ENCODE measurements at regions not wholly inside any gene's neighbourhood (a gene's known extent, or its start where the extent isn't known, plus 50 kb on each side); places are given as distances from the start of the nearest gene placed in this dataset.

DNA sequence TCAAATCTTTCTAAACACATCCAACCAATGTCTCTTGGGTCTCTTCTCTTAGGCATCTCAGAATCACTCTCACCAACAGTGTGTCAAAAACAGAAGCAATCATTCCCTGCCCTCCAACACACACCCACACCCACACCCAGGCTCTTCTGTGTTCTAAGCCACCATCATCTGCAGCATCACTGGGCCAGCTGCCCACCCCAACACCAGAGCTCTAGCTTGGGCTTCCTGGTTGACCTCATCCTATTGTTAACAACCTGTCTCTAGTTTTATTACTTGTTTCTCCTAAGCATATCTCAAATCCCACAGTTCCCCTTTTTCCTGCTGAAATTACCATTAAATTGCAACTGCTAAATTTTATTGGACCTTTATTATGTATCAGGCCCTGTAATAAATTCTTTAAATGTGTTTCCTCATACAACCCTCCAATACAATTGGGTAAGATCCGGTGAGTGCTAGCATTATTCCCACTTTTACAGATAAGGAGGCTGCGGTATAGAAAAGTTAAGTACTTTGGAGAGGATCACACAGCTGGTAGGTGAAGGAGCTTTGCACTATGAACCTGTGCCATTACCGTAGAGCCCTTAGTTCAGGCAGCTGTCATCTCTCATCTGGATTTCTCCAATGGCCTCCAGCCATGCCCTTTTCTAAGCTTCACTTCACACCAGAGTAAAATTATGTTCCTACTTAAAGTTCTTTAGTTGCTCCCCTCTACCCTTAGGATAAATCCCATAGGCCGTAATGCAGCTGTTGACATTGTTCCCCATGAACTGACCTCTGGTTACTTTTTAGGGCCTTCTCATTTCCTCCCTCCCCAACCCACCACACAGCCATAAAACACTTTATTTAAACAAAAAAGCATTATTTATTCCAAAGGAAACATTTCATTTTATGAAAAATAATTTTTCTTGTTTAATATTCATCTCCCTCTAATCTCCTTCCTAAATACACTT lies 227.7 kb downstream of the B3GLCT start:
- no peak overlapping the region for H3K9ac ChIP-seq (ENCODE audit: low read depth, low read length, poor library complexity, severe bottlenecking)
- H3K4me1 ChIP-seq (ENCODE audit: insufficient read depth, low read length, poor library complexity, severe bottlenecking), result peaks cover 5% of the 10 kb centered on the region
- no peaks in the 10 kb centered on the region for H3K9me3 ChIP-seq (ENCODE audit: insufficient read depth, low read depth, low read length)
- no peaks in the 10 kb centered on the region for H3K27me3 ChIP-seq (ENCODE audit: insufficient read depth, low read length, poor library complexity, severe bottlenecking)
- no peaks in the 10 kb centered on the region for H3K79me2 ChIP-seq (ENCODE audit: insufficient read depth, low read length)
- no peaks in the 10 kb centered on the region for H4K20me1 ChIP-seq (ENCODE audit: insufficient read depth, low read length, poor library complexity, severe bottlenecking)
- TF ChIP-seq EZH2phosphoT487 (IDR thresholded peaks at IDR 0.05; ENCODE audit: borderline replicate concordance), result no peak
- TF ChIP-seq, protein P1, sequence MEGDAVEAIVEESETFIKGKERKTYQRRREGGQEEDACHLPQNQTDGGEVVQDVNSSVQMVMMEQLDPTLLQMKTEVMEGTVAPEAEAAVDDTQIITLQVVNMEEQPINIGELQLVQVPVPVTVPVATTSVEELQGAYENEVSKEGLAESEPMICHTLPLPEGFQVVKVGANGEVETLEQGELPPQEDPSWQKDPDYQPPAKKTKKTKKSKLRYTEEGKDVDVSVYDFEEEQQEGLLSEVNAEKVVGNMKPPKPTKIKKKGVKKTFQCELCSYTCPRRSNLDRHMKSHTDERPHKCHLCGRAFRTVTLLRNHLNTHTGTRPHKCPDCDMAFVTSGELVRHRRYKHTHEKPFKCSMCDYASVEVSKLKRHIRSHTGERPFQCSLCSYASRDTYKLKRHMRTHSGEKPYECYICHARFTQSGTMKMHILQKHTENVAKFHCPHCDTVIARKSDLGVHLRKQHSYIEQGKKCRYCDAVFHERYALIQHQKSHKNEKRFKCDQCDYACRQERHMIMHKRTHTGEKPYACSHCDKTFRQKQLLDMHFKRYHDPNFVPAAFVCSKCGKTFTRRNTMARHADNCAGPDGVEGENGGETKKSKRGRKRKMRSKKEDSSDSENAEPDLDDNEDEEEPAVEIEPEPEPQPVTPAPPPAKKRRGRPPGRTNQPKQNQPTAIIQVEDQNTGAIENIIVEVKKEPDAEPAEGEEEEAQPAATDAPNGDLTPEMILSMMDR (conservative IDR thresholded peaks at IDR 0.05; ENCODE audit: low read length), result no peak
- H3K4me3 ChIP-seq (ENCODE audit: low read length, poor library complexity, severe bottlenecking), result no peak overlapping the region
- H3K36me3 ChIP-seq (ENCODE audit: insufficient read depth, low read length), result no peaks in the 10 kb centered on the region
- no peaks in the 10 kb centered on the region for H3F3A ChIP-seq (ENCODE audit: low read depth)
- no peak overlapping the region for H2AFZ ChIP-seq (ENCODE audit: low read length)
- H3K9me2 ChIP-seq (replicated peaks; ENCODE audit: low read depth, low read length), result no peaks in the 10 kb centered on the region
- H3K4me2 ChIP-seq (ENCODE audit: low read depth, low read length, poor library complexity, severe bottlenecking), result no peak overlapping the region

DNA sequence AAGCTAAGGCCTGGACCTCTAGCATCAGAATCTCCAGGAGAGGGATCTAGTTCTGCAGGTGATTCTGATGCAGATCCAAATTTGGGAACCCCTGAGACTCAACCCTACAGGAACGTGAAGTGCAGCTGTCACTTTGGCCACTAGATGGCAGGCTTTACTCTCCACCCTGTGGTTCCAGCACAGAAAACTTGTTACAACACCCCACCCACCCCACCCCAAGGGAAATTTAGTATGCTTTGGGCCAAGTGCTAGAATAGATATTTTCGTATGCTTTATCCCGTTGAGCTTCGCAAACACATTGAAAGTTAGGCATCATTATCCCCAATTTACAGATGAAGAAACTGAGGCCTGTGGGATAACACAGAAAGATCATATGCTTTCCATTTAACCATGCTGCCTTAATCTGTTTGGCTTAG lies 232.0 kb downstream of the B3GLCT start:
- no peak overlapping the region for H3K9ac ChIP-seq (ENCODE audit: low read depth, low read length, poor library complexity, severe bottlenecking)
- H3K9me2 ChIP-seq (replicated peaks; ENCODE audit: low read depth, low read length), result no peaks in the 10 kb centered on the region
- no peaks in the 10 kb centered on the region for H3K79me2 ChIP-seq (ENCODE audit: insufficient read depth, low read length)
- no peaks in the 10 kb centered on the region for H4K20me1 ChIP-seq (ENCODE audit: insufficient read depth, low read length, poor library complexity, severe bottlenecking)
- H3K4me2 ChIP-seq (ENCODE audit: low read depth, low read length, poor library complexity, severe bottlenecking), result no peak overlapping the region
- no peaks in the 10 kb centered on the region for H3K9me3 ChIP-seq (ENCODE audit: insufficient read depth, low read depth, low read length)
- no peak for TF ChIP-seq EZH2phosphoT487 (IDR thresholded peaks at IDR 0.05; ENCODE audit: borderline replicate concordance)
- TF ChIP-seq, protein P1 (conservative IDR thresholded peaks at IDR 0.05; ENCODE audit: low read length), result peak; percentile 71
- H3K36me3 ChIP-seq (ENCODE audit: insufficient read depth, low read length), result no peaks in the 10 kb centered on the region
- H3K4me1 ChIP-seq (ENCODE audit: insufficient read depth, low read length, poor library complexity, severe bottlenecking), result no peaks in the 10 kb centered on the region
- no peaks in the 10 kb centered on the region for H3F3A ChIP-seq (ENCODE audit: low read depth)
- H3K4me3 ChIP-seq (ENCODE audit: low read length, poor library complexity, severe bottlenecking), result no peak overlapping the region
- no peaks in the 10 kb centered on the region for H3K27me3 ChIP-seq (ENCODE audit: insufficient read depth, low read length, poor library complexity, severe bottlenecking)
- no peak overlapping the region for H2AFZ ChIP-seq (ENCODE audit: low read length)

DNA sequence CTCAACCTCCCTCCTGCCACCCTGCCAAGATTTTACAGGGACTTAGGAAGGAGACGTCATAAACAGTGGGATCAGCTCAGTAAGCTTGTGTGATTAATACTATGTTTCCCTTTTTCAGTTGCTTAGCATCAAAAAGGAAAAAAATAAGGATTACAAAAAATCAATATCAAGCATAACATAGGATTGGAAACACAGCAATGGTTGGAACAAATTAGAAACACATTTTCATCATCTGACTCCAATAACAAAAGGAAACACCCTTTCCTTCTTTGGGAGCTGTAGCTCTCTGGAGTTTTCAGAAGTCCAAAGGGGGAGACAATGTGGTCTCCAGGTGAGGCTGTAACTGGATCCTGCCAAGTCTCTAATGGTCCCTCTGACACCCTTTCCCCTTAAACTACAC lies 233.4 kb downstream of the B3GLCT start:
- no peaks in the 10 kb centered on the region for H4K20me1 ChIP-seq (ENCODE audit: insufficient read depth, low read length, poor library complexity, severe bottlenecking)
- H3F3A ChIP-seq (ENCODE audit: low read depth), result no peaks in the 10 kb centered on the region
- H2AFZ ChIP-seq (ENCODE audit: low read length), result no peak overlapping the region
- no peak overlapping the region for H3K4me3 ChIP-seq (ENCODE audit: low read length, poor library complexity, severe bottlenecking)
- H3K4me1 ChIP-seq (ENCODE audit: insufficient read depth, low read length, poor library complexity, severe bottlenecking), result no peaks in the 10 kb centered on the region
- H3K4me2 ChIP-seq (ENCODE audit: low read depth, low read length, poor library complexity, severe bottlenecking), result no peak overlapping the region
- no peaks in the 10 kb centered on the region for H3K27me3 ChIP-seq (ENCODE audit: insufficient read depth, low read length, poor library complexity, severe bottlenecking)
- H3K9me2 ChIP-seq (replicated peaks; ENCODE audit: low read depth, low read length), result no peaks in the 10 kb centered on the region
- no peak overlapping the region for H3K9ac ChIP-seq (ENCODE audit: low read depth, low read length, poor library complexity, severe bottlenecking)
- no peaks in the 10 kb centered on the region for H3K79me2 ChIP-seq (ENCODE audit: insufficient read depth, low read length)
- TF ChIP-seq EZH2phosphoT487 (IDR thresholded peaks at IDR 0.05; ENCODE audit: borderline replicate concordance), result no peak
- TF ChIP-seq, protein P1 (conservative IDR thresholded peaks at IDR 0.05; ENCODE audit: low read length), result no peak
- no peaks in the 10 kb centered on the region for H3K36me3 ChIP-seq (ENCODE audit: insufficient read depth, low read length)
- H3K9me3 ChIP-seq (ENCODE audit: insufficient read depth, low read depth, low read length), result no peaks in the 10 kb centered on the region

All from Loucy (cell line).